ENCODE measurements at regions not wholly inside any gene's neighbourhood (a gene's known extent, or its start where the extent isn't known, plus 50 kb on each side); places are given as distances from the start of the nearest gene placed in this dataset.

DNA sequence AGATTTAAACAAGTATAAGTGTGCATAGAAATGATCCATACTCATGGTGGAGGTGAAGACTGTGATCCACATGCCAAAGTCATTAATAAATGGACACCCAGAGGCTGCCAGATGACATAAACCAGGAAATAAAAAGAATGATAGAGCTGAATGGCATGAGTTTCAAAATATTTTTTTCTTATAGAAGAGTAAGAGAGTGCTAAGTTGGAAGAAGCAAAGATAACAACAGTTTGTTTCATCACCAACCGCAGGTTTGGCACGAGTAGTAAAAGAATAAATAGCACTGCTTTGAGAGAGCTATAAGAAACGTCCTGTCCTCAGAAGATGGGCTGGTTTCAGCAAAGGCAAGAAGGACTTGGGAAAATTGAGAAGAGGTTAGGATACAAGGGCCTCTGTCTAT lies 246.9 kb downstream of the UBE3D start:
- DNase-seq (ENCODE audit: low read depth), result no peak
- H3K4me3 ChIP-seq (ENCODE audit: low read length), result no peak overlapping the region
- TF ChIP-seq, protein P1, sequence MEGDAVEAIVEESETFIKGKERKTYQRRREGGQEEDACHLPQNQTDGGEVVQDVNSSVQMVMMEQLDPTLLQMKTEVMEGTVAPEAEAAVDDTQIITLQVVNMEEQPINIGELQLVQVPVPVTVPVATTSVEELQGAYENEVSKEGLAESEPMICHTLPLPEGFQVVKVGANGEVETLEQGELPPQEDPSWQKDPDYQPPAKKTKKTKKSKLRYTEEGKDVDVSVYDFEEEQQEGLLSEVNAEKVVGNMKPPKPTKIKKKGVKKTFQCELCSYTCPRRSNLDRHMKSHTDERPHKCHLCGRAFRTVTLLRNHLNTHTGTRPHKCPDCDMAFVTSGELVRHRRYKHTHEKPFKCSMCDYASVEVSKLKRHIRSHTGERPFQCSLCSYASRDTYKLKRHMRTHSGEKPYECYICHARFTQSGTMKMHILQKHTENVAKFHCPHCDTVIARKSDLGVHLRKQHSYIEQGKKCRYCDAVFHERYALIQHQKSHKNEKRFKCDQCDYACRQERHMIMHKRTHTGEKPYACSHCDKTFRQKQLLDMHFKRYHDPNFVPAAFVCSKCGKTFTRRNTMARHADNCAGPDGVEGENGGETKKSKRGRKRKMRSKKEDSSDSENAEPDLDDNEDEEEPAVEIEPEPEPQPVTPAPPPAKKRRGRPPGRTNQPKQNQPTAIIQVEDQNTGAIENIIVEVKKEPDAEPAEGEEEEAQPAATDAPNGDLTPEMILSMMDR (conservative IDR thresholded peaks at IDR 0.05; ENCODE audit: low read depth, low read length), result no peak

DNA sequence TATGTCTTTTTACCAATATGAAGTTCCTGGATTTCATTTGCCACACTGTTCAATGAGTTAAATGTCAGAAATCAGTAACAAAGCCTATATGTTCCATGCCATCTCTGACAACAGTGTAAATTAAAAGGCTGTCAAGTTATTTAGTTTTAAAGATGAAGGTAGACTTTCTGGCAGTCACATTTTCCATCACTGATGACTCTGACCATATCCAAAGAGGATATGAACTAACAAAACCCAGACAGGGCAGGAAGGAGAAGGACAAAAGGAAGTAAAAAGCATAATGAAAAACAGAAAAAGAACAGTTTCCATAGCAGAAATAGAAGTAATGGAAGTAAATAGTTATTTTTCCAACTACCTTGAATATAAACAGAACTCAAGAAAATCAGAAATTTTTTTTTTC lies 242.3 kb downstream of the UBE3D start:
- no peak overlapping the region for H3K4me3 ChIP-seq (ENCODE audit: low read length)
- TF ChIP-seq, protein P1 (conservative IDR thresholded peaks at IDR 0.05; ENCODE audit: low read depth, low read length), result no peak
- no peak for DNase-seq (ENCODE audit: low read depth)

DNA sequence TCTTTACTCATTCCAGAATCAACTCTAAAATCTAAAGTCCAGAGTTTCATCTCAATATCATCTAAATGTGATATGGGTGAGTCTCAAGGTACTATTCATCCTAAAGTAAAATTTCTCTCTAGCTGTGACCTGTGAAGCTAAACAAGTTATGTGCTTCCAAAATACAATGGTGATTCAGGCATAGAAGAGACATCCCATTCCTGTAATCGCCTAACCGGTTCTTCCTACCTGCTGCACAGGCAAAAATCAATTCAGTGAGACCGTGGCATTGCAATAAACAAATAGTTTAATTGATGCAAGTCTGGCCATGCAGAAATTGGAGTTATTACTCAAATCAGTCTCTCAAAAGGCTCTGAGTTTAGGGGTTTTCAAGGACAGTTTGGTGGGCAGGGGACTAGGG lies 232.8 kb downstream of the UBE3D start:
- no peak for DNase-seq (ENCODE audit: low read depth)

DNA sequence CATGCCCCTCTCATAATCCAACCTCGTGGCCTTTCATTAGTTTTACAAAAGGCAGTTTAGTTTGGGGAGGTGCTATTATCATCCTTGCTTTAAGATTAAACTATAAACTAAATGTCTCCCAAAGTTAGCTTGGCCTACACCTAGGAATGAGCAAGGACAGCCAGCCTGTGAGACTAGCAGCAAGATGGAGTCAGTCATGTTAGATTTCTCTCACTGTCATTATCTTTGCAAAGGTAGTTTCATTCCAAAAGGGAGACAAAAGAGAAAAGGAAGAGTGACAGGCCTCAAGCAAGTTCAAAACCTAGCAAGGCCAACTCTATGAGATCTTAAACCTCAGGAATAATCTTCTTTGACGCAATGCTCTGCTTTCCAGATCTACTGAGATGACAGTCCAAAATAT lies 232.2 kb downstream of the UBE3D start:
- TF ChIP-seq, protein P1 (conservative IDR thresholded peaks at IDR 0.05; ENCODE audit: low read depth, low read length), result no peak
- H3K4me3 ChIP-seq (ENCODE audit: low read length), result no peak overlapping the region
- DNase-seq (ENCODE audit: low read depth), result no peak

More for the DNA sequence above, 232.8 kb downstream of the UBE3D start:
- TF ChIP-seq, protein P1 (conservative IDR thresholded peaks at IDR 0.05; ENCODE audit: low read depth, low read length), result no peak
- no peak overlapping the region for H3K4me3 ChIP-seq (ENCODE audit: low read length)

DNA sequence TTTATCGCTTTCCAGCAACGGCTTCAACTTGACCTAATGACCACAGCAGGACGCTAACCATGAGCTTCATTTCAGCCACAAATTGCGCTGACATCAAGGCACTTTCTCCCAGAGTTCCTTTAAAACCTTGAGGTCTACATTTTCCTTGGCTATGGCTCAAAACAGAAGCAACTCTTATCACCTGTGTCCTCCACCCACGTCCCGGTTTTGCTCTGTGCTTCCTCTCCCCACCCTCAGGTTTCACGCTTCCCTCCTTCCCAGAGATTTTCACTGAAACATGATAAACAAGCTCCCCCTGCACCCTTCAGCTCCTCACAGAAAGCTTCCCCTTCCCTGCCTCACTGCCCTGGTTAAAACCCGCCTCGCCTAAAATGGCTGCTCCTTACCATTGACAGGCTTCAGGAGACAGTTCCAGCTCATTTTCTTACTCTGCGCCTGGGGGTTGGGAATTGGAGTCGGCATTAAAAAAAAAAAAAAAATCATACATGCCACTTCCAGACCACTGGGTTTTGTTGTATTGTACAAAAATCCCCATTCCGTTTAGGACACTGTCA lies 229.5 kb downstream of the UBE3D start:
- H3K4me3 ChIP-seq (ENCODE audit: low read length), result no peak overlapping the region
- no peak for DNase-seq (ENCODE audit: low read depth)
- TF ChIP-seq, protein P1 (conservative IDR thresholded peaks at IDR 0.05; ENCODE audit: low read depth, low read length), result no peak

DNA sequence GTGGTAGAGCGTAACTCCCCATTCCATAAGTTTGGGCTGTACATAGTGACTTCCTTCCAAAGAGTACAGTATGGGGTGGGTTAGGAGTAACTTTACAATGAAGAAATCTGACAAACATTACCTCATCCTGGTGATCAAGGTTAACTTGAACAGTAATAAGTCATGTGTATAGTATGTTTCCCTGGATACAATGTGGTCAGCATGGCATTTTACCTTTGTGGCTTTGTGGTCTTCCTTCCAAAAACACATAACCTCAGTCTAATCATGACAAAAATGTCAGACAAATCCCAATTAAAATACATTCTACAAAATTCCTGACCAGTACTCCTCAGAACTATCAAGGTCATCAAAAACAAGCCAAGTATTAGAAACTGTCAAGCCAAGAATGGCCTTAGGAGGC lies 225.1 kb downstream of the UBE3D start:
- H3K4me3 ChIP-seq (ENCODE audit: low read length), result no peak overlapping the region
- DNase-seq (ENCODE audit: low read depth), result no peak
- TF ChIP-seq, protein P1 (conservative IDR thresholded peaks at IDR 0.05; ENCODE audit: low read depth, low read length), result no peak

DNA sequence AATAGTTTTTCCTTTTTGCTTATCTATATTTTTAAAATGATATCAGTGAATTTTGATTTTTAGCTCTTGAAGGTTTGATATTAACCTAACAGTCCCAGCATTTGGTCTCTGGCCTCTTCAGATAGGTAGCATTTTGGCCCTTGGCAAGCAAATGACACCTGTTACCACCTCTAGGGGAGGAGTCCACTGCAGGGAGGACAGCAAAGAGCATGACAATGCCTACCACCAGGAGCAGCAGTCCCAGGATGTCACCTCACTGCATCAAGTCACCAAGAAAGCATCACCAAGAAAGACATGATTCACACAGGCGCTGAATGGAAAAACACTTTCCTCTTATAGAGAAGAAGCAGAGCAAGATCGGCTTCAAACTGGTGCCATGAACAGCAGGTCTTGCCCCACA lies 224.3 kb downstream of the UBE3D start:
- TF ChIP-seq, protein P1 (conservative IDR thresholded peaks at IDR 0.05; ENCODE audit: low read depth, low read length), result no peak

More for the DNA sequence above, 224.3 kb downstream of the UBE3D start:
- no peak overlapping the region for H3K4me3 ChIP-seq (ENCODE audit: low read length)
- no peak for DNase-seq (ENCODE audit: low read depth)

All from retinal pigment epithelial cell (primary cell).